GM19240 (cell line): ENCODE measurements at regions not wholly inside any gene's neighbourhood (a gene's known extent, or its start where the extent isn't known, plus 50 kb on each side); places are given as distances from the start of the nearest gene placed in this dataset.

Experiments used
- DNase-seq: peaks from one replicate; pipeline ENCODE4 v3.0.0; 2011; ENCODE audit warnings: low spot score; ENCODE audit not compliant: insufficient read length

DNA sequence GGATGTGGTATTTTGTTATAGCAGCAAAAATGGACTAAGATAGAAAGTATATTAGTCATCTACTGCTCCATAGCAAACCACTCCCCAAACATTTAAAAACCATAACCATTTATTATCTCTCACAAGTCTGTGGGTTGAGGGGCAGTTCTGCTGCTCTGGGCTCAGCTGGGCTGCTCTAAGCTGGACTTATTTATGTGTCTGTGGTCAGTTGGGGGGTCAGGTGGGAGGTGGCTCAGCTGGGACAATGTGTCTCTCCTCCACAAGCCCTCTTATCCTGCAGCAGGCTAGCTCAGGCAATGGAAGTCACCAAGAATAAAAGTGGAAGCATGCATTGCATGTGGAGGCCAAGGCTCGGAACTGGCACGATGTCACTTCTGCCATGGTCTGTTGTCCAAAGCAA is 226.1 kb upstream of the N4BP1 start:
- no peak for DNase-seq

GRCh38 chr16:48834576-48834975 is 224.6 kb upstream of the N4BP1 start:
- DNase-seq: no peak

GRCh38 chr16:48833461-48833860 is 223.5 kb upstream of the N4BP1 start:
- DNase-seq: no peak

DNA sequence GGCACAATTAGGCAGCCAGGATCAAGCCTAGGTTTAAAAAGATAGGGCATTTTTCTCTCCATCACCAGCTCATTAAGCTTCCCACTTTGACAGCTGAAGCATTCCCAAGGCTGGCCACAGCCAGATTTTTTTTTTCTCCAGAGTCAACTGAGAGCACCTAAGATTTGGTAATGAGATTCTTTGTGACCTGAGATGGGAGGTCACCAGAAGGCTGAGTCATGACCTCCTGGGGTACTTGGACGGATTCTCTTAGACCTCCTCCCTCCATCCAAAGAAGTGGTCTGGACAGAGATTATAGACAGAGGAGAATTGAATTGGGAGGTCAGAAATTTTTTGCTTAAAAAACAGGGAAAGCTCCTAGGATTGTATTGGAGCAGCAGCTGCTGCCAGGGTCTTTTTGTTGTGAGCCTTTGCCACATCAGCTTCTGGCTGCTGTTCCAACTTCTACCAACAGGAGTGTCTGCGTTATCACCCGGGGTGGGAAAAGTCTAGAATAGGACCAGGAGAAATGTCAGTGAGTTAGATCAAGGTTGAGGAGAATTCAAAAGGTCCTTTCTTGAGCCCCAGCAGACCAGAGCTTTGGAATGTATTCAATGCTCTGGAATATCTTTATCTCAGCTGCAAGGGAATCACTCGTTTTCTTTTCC is 221.2 kb upstream of the N4BP1 start:
- no peak for DNase-seq

GRCh38 chr16:48829336-48830310 is 219.6 kb upstream of the N4BP1 start:
- no peak for DNase-seq

DNA sequence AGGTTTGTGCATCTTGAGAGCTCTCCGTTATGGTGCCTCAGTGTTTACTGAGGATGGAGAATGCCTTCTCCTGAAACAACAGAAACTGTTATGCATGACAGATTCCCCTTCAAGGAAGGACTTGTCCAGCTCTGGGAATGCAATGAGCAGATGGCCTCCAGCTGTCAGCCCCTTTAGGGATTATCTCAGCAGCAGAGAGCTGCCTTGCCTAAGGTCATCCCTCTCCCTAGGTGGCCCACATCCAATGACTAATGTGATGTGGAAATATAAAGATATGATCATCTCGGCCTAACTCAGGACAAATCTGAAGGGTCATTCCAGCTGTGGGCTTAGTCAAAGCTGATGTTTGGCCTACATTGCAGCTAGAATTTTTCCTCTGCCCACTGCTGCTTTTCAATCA is 214.3 kb upstream of the N4BP1 start:
- DNase-seq: no peak

DNA sequence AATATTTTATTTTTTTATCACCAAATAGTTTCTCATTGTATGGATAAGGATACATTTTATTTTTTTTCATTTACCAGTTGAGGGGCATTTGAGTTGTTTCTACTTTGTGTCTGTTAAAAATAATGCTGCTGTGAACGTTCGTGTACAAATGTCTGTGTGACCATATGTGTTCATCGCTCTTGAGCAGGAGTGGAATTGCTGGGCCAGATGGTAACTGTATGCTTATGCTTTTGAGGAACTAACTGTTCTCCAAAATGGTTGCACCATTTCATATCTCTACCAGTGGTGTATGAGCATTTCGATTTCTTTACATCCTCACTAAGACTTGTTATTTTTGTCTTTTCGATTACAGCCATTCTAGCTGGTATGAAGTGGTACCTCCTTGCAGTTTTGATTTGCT is 212.5 kb upstream of the N4BP1 start:
- no peak for DNase-seq

DNA sequence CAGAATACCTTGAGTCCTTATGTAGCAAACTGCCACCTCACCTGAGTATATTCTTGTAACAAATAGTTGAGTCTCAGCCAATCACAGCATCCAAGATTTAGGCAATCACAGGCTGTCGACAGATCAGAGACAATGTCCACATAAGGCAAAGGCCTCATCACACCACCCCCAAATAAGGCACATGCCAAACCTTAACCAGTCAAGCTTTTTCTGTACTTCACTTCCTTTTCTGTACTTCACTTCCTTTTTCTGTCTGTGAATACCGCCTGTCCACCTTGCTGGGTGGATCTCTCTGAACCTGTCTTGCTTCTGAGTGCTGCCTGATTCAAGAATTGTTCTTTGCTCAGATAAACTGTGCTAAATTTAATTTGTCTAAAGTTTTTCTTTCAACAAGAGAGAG is 210.4 kb upstream of the N4BP1 start:
- no peak for DNase-seq

DNA sequence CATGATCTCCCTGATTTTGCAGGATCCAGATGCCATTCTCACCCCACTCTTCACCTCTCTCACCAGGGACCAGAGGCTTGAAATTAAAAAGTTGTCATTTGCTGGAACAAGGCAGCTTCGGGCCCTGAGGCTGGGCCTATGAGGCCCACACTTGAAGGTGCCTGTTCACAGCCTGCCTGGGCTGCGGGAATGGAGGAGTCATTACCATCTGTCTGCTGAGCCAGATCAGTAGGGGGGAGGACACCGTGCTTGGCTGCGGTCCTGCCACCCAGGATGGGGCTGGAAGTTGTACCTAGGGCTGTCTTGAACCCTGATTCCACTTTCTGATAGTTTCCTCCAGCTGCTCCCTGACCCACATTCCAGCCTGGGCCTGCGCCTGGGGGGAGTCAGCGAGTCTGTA is 208.3 kb upstream of the N4BP1 start:
- no peak for DNase-seq

DNA sequence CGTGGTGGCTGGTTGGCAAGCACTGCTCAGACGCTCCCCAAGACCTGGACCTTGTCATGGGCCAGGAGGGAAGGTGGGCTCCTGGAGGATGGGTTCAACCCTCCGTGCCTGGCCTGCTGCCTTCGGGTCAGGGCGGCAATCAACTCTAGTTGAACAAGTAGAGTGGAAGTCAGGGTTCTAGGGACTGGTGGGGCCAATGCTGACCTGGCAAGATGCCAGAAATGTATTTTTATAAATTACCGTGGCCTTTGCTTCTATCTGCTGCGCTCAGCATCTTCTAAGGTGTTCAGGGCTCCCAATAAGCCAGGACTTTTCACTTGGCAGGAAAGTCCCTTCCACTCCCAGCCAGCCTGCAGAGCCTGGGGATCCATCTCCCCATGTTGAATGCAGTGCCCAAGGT is 207.1 kb upstream of the N4BP1 start:
- DNase-seq: no peak

DNA sequence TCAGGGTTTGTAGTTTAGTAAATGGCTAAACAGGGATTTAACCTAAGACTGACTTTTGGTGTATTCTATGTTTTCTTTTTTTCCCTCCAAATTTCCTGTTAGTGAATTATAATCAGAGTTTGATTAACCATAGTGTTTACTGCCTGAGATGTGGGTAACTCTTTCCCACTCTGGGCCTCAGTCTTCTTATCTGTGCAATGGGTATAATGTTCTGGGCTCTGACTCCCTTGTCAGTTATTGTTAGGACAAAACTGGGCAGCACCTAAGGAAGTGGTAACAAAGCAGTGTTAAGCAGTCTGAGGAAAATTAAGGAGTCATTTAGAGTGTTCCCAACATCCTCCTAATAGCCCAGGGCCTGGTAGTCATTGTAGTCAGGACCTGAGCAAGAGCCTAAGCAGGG is 206.4 kb upstream of the N4BP1 start:
- no peak for DNase-seq

- no peak for DNase-seq
Observed at GRCh38 chr16:48814994-48815393, 205.0 kb upstream of the N4BP1 start.

DNA sequence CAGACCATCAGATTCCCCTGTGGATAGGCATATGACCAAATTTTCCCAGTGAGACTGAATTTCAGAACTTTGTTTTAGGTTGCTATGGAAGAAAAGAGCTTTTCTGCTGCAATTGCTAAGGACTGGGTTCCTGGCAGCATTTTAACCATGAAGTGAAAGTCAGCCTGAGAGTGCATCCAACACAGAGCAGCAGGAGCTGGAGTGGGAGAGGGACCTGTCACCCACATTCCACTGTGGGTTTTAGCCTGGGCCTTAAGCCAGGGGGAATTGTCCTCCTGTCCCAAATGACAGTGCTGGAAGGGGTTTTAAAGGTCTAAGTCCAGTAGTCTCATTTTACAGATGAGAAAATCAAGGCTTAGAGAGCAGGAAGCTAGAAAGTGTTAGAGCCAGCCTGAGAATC is 203.5 kb upstream of the N4BP1 start:
- DNase-seq: no peak

DNA sequence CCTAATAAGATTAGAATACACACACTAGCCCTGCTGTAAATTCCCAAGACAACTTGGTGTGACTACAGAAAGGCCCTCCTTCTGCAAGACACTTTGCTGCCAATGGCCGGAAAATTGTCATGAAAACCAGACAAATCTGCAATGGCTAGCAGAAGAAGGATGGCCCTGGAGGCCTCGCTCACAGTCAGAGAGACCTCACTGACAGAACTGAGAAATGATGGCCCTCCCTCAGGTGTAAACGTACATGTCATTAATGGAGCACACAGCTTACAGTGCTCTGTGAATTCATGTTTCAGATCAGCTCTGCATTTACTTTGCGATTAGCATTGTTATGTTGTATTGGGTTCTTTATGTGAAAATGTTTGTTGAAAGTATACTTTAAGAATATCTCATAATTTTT is 202.9 kb upstream of the N4BP1 start:
- DNase-seq: no peak

DNA sequence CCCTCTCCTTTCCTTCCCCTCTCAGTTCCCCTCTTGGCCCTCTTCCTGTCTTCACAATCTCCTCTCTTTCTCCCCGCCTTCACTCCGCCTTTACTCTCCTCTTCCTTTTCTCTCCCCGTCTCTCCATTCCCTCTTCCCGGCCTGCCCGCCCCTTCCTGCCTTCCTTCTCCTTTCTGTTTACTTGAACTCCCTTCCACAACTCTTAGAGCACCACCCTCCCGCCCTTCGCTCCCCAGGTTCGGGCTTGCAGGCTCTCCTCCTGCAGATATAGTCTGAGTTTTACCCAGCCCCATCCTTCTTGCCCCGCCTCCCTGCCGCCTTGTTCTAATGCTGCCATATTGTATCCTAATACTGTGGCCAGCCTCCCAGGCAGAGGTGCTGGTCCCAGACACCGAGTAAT is 201.5 kb upstream of the N4BP1 start:
- DNase-seq: no peak

GRCh38 chr16:48810803-48811453 is 200.9 kb upstream of the N4BP1 start:
- no peak for DNase-seq

DNA sequence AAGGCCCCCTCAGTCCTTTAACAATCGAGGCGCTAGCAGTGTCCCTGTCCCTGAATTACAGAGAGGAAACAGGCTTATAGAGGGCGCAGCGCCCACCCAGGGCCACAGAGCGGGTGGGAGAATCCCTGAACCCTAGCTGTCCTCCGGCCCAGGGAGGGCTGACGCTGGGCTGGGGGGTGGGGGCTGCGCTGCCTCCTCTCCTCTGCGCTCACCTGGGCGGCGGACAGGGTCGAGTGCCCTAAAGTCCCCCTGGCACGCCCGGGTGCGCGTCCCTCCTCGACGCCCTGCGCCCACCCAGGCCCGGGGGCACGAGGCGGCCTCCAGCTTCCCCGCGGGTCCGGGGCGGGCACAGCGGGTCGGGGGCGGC is 200.4 kb upstream of the N4BP1 start:
- DNase-seq: no peak

DNA sequence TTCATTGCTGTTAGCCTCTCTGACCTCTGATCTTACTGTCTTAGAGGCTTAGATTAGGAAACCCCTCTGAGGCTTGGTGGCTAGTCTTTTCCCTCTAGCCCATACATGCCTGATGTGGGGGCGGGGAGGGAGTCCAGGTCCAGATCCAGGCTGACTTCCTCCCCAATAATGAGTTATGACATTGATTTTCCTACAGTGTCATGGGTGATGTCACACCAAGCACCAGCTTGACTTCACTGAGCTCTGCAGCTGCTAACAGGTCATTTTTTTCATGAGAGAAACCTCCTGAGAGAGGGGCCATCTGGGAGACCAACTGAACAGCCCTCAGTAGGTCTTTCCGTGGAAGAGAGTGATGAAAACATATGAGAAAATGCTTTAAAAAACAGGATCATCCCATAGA is 180.2 kb upstream of the N4BP1 start:
- DNase-seq: no peak

DNA sequence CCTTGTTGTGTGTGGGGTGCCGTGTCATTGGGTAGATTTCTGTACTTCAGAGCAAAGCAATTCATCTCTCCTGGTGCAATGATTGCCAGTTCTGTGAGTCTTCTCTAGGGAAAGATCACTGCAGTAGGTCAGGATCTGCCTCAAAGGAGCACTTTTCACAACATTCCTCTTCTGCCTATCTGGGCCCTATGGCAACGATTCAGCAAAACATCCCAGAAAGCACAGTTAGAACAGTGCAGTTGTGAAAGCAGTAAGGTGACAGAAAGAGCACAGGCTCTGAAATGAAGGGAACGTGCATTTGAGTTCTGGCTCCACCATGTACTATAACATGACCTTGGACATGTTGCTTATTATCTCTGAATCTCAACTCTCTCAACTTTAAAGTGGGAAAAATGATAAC is 178.5 kb upstream of the N4BP1 start:
- DNase-seq: no peak

DNA sequence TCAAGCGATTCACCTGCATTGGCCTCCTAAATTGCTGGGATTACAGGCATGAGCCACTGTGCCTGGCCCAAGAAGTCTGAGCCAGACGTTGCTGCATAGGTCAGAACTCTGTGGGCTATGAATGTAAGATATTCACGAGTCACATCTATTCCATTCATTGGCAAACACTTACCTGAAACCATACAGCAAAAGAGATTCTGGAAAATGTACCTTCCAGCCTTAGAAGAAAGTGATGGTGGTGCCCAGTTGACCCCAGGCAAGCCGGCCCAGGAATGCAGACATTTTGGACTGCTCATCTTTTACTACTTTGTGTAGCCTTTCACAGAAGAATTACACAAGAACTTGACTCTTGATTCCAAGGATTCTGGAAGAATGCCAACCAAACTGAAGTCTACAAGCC is 135.6 kb upstream of the N4BP1 start:
- no peak for DNase-seq

DNA sequence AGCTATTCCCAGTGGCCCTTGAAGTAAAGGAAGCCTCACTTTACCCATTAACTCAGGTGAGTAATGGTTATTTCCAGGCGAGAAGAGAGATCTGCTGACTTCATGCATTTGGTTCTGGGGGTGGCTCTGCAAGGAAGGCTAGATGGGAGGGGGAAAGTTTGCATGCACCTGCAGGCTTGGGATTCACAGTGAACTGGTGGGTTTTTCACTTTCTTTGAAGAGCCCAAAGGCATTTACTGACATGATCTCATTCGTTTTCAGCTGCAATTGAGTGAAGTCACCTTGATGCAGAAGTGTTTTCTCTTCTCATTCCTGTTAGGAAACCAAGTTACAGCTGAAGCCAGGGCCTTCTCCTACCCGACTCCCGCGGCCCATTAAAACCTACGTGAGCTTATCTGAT is 131.0 kb upstream of the N4BP1 start:
- no peak for DNase-seq

GRCh38 chr16:48734220-48734619 is 124.2 kb upstream of the N4BP1 start:
- DNase-seq: no peak

- no peak for DNase-seq
Observed at GRCh38 chr16:48704710-48705109, 94.7 kb upstream of the N4BP1 start.
